MM.1S (cell line): ENCODE measurements at regions not wholly inside any gene's neighbourhood (a gene's known extent, or its start where the extent isn't known, plus 50 kb on each side); places are given as distances from the start of the nearest gene placed in this dataset.

Experiments used
- DNase-seq: peaks from one replicate; pipeline ENCODE4 v3.0.0-alpha.2; 2015
- H2AFZ ChIP-seq: fragments of 300-600 bp; sonication (generic); 2 replicates; pipeline ENCODE4 v1.6.0; 2016; ENCODE audit warnings: antibody characterized with exemption, low read length
- H3F3A ChIP-seq: fragments of 300-600 bp; sonication (generic); 2 replicates; pipeline ENCODE4 v1.6.1; 2016; ENCODE audit warnings: mild to moderate bottlenecking, antibody characterized with exemption, low read length, moderate library complexity, mixed read lengths; ENCODE audit not compliant: insufficient read depth
- H3K27ac ChIP-seq: fragments of 300-600 bp; sonication (generic); 2 replicates; pipeline ENCODE4 v1.5.1; 2016; ENCODE audit warnings: mild to moderate bottlenecking, low read length
- H3K27me3 ChIP-seq: fragments of 300-600 bp; sonication (generic); replicated peaks from 2 replicates; pipeline ENCODE4 v1.6.0; 2016; ENCODE audit warnings: low read length; ENCODE audit not compliant: insufficient read depth
- H3K36me3 ChIP-seq: fragments of 300-600 bp; sonication (generic); replicated peaks from 2 replicates; pipeline ENCODE4 v1.6.1; 2016; ENCODE audit warnings: mild to moderate bottlenecking, low read length, mixed read lengths; ENCODE audit not compliant: insufficient read depth
- H3K4me1 ChIP-seq: fragments of 300-600 bp; sonication (generic); 2 replicates; pipeline ENCODE4 v1.6.1; 2016; ENCODE audit warnings: low read length, mixed read lengths
- H3K4me2 ChIP-seq: fragments of 300-600 bp; sonication (generic); 2 replicates; pipeline ENCODE4 v1.6.0; 2016; ENCODE audit warnings: low read depth, low read length
- H3K4me3 ChIP-seq: fragments of 300-600 bp; sonication (generic); 2 replicates; pipeline ENCODE4 v1.5.1; 2016; ENCODE audit warnings: low read length, mixed read lengths
- H3K79me2 ChIP-seq: fragments of 300-600 bp; sonication (generic); 2 replicates; pipeline ENCODE4 v1.6.1; 2016; ENCODE audit warnings: mixed run types, low read length, mixed read lengths
- H3K9ac ChIP-seq: fragments of 300-600 bp; sonication (generic); 2 replicates; pipeline ENCODE4 v1.6.1; 2016; ENCODE audit warnings: low read length, mixed read lengths
- H3K9me2 ChIP-seq: fragments of 300-600 bp; sonication (generic); replicated peaks from 2 replicates; pipeline ENCODE4 v1.6.1; 2016; ENCODE audit warnings: mild to moderate bottlenecking, low read length, mixed read lengths; ENCODE audit not compliant: insufficient read depth
- H3K9me3 ChIP-seq: fragments of 300-600 bp; sonication (generic); replicated peaks from 2 replicates; pipeline ENCODE4 v1.6.1; 2016; ENCODE audit warnings: mild to moderate bottlenecking, low read length, mixed read lengths; ENCODE audit not compliant: insufficient read depth
- H4K20me1 ChIP-seq: fragments of 300-600 bp; sonication (generic); 2 replicates; pipeline ENCODE4 v1.6.1; 2016; ENCODE audit warnings: mild to moderate bottlenecking, low read length, moderate library complexity, mixed read lengths; ENCODE audit not compliant: insufficient read depth
- CTCF ChIP-seq: fragments of 300-600 bp; sonication (generic); IDR thresholded peaks from 2 replicates; pipeline ENCODE4 v1.5.1; 2016; ENCODE audit warnings: antibody characterized with exemption, low read length, mixed read lengths
- EZH2 ChIP-seq: fragments of 300-600 bp; sonication (generic); optimal IDR thresholded peaks from 2 replicates; pipeline ENCODE3; 2017; ENCODE audit warnings: low read depth, mild to moderate bottlenecking, antibody characterized with exemption, low read length, mixed read lengths
- EZH2phosphoT487 ChIP-seq: fragments of 300-600 bp; sonication (generic); IDR thresholded peaks from 2 replicates; pipeline ENCODE4 v1.6.1; 2018; ENCODE audit warnings: antibody characterized with exemption, low read length

GRCh38 chr2:122249673-122250072, 494.2 kb downstream of the TSN start:
- Histone ChIP-seq H3K9me2 (no peaks in the 10 kb centered on the region), H3K27me3 (no peaks in the 10 kb centered on the region), H3K9ac (no peak overlapping the region), H3K4me2 (no peak overlapping the region), H3K27ac (no peak overlapping the region), H3K4me3 (no peak overlapping the region), H3K9me3 (no peaks in the 10 kb centered on the region), H3K4me1 (no peaks in the 10 kb centered on the region), H2AFZ (no peak overlapping the region), H3F3A (no peaks in the 10 kb centered on the region), H4K20me1 (no peaks in the 10 kb centered on the region), H3K36me3 (no peaks in the 10 kb centered on the region), H3K79me2 (no peaks in the 10 kb centered on the region)
- TF ChIP-seq EZH2 (no peak), EZH2phosphoT487 (no peak), CTCF (no peak)
- no peak for DNase-seq

- Histone ChIP-seq H3K9me2 (no peaks in the 10 kb centered on the region), H2AFZ (no peak overlapping the region), H3K9ac (no peak overlapping the region), H3F3A (no peaks in the 10 kb centered on the region), H3K27me3 (no peaks in the 10 kb centered on the region), H3K4me3 (no peak overlapping the region), H3K4me1 (no peaks in the 10 kb centered on the region), H4K20me1 (no peaks in the 10 kb centered on the region), H3K4me2 (no peak overlapping the region), H3K9me3 (no peaks in the 10 kb centered on the region), H3K79me2 (no peaks in the 10 kb centered on the region), H3K36me3 (no peaks in the 10 kb centered on the region), H3K27ac (no peak overlapping the region)
- TF ChIP-seq EZH2 = no peak
- TF ChIP-seq CTCF = no peak
- no peak for TF ChIP-seq EZH2phosphoT487
- DNase-seq = no peak
Observed at GRCh38 chr2:122251158-122251557, 495.7 kb downstream of the TSN start.

GRCh38 chr2:122251566-122251965, 496.1 kb downstream of the TSN start:
- no peaks in the 10 kb centered on the region for H3K9me3 ChIP-seq
- H3K79me2 ChIP-seq = no peaks in the 10 kb centered on the region
- no peaks in the 10 kb centered on the region for H3F3A ChIP-seq
- H4K20me1 ChIP-seq = no peaks in the 10 kb centered on the region
- no peaks in the 10 kb centered on the region for H3K36me3 ChIP-seq
- H3K4me1 ChIP-seq = no peaks in the 10 kb centered on the region
- H3K4me3 ChIP-seq = no peak overlapping the region
- TF ChIP-seq EZH2phosphoT487 (no peak), EZH2 (no peak), CTCF (no peak)
- H3K9me2 ChIP-seq = no peaks in the 10 kb centered on the region
- H3K27me3 ChIP-seq = no peaks in the 10 kb centered on the region
- no peak for DNase-seq
- no peak overlapping the region for H3K4me2 ChIP-seq
- H3K9ac ChIP-seq = no peak overlapping the region
- no peak overlapping the region for H2AFZ ChIP-seq
- H3K27ac ChIP-seq = no peak overlapping the region
